WTC11 (cell line): ENCODE measurements at regions not wholly inside any gene's neighbourhood (a gene's known extent, or its start where the extent isn't known, plus 50 kb on each side); places are given as distances from the start of the nearest gene placed in this dataset.

Experiments
- ATAC-seq: fragments of 200-7000 bp; cut with Tn5 transposase; 2 replicates; pipeline ENCODE4 v1.10.0; 2021; ENCODE audit warnings: mild to moderate bottlenecking, moderate library complexity
- CTCF ChIA-PET: fragments of 300-600 bp; sonication (Branson Sonifier 250); formaldehyde crosslinking; loops from one replicate; lab custom pipeline; 2021; ENCODE audit warnings: antibody characterized with exemption; lab: Charles Lee
- POLR2A ChIA-PET: fragments of 350-600 bp; sonication (Branson Sonifier 250); formaldehyde crosslinking; loops from one replicate; lab custom pipeline; 2021; ENCODE audit warnings: antibody characterized with exemption; lab: Charles Lee
- DNase-seq: peaks from one replicate; pipeline ENCODE4 v3.0.0; 2021; ENCODE audit warnings: low spot score
- H3K27ac Mint-ChIP-seq: 2 replicates; pipeline ENCODE4 v1.8.0; 2021; ENCODE audit warnings: mixed read lengths
- H3K27me3 Mint-ChIP-seq: 2 replicates; pipeline ENCODE4 v1.8.0; 2021; ENCODE audit warnings: low read depth, mild to moderate bottlenecking, moderate library complexity, mixed read lengths
- H3K36me3 Mint-ChIP-seq: 2 replicates; pipeline ENCODE4 v1.8.0; 2021; ENCODE audit warnings: mixed read lengths
- H3K4me1 Mint-ChIP-seq: 2 replicates; pipeline ENCODE4 v1.8.0; 2022; ENCODE audit warnings: mixed read lengths
- H3K4me3 Mint-ChIP-seq: 2 replicates; pipeline ENCODE4 v1.8.0; 2021; ENCODE audit warnings: mild to moderate bottlenecking, moderate library complexity, mixed read lengths
- H3K9me3 Mint-ChIP-seq: 2 replicates; pipeline ENCODE4 v1.8.0; 2021; ENCODE audit warnings: mixed read lengths
- ATF1 ChIP-seq: sonication (generic); formaldehyde crosslinking; IDR thresholded peaks from 2 replicates; pipeline ENCODE4 v1.8.1; 2023; ENCODE audit warnings: mild to moderate bottlenecking, moderate library complexity, missing genetic modification reagents
- CBFB ChIP-seq: sonication (generic); formaldehyde crosslinking; IDR thresholded peaks from 2 replicates; pipeline ENCODE4 v1.8.1; 2022; ENCODE audit warnings: mild to moderate bottlenecking, low read depth, missing genetic modification reagents
- CREB1 ChIP-seq: sonication (generic); formaldehyde crosslinking; IDR thresholded peaks from 2 replicates; pipeline ENCODE4 v1.8.0; 2023; ENCODE audit warnings: mild to moderate bottlenecking, missing genetic modification reagents
- CREM ChIP-seq: sonication (generic); formaldehyde crosslinking; IDR thresholded peaks from 2 replicates; pipeline ENCODE4 v1.8.1; 2022; ENCODE audit warnings: mild to moderate bottlenecking, missing genetic modification reagents, moderate library complexity
- FOXK1 ChIP-seq: sonication (generic); formaldehyde crosslinking; IDR thresholded peaks from 2 replicates; pipeline ENCODE4 v1.8.0; 2022; ENCODE audit warnings: mild to moderate bottlenecking, moderate library complexity, missing genetic modification reagents
- HMGA2 ChIP-seq: fragments of 250-450 bp; sonication (Bioruptor Pico); IDR thresholded peaks from 2 replicates; pipeline ENCODE4 v1.4.0; 2021; ENCODE audit warnings: mild to moderate bottlenecking, moderate library complexity
- IRF2 ChIP-seq: sonication (generic); formaldehyde crosslinking; IDR thresholded peaks from 2 replicates; pipeline ENCODE4 v1.8.0; 2022; ENCODE audit warnings: low read depth, missing genetic modification reagents, borderline replicate concordance
- JAZF1 ChIP-seq: fragments of 250-450 bp; sonication (Bioruptor Pico); IDR thresholded peaks from 2 replicates; pipeline ENCODE4 v1.9.0; 2021; ENCODE audit warnings: moderate library complexity, mild to moderate bottlenecking, inconsistent platforms
- NFATC4 ChIP-seq: fragments of 250-450 bp; sonication (Bioruptor Pico); IDR thresholded peaks from 2 replicates; pipeline ENCODE4 v1.9.0; 2021; ENCODE audit warnings: mild to moderate bottlenecking
- NR1H2 ChIP-seq: sonication (generic); formaldehyde crosslinking; IDR thresholded peaks from 2 replicates; pipeline ENCODE4 v1.9.0; 2021; ENCODE audit warnings: mild to moderate bottlenecking, moderate library complexity, missing genetic modification reagents
- NR3C1 ChIP-seq: sonication (generic); formaldehyde crosslinking; conservative IDR thresholded peaks from 2 replicates; pipeline ENCODE4 v1.8.1; 2023; ENCODE audit warnings: low read depth, mild to moderate bottlenecking, missing genetic modification reagents
- PRRX2 ChIP-seq: fragments of 250-450 bp; sonication (Bioruptor Pico); IDR thresholded peaks from 2 replicates; pipeline ENCODE4 v1.8.0; 2021; ENCODE audit warnings: mild to moderate bottlenecking
- SMAD3 ChIP-seq: sonication (generic); formaldehyde crosslinking; IDR thresholded peaks from 2 replicates; pipeline ENCODE4 v1.8.0; 2022; ENCODE audit warnings: missing genetic modification reagents, mild to moderate bottlenecking, borderline replicate concordance
- SOX15 ChIP-seq: fragments of 250-450 bp; sonication (Bioruptor Pico); IDR thresholded peaks from 2 replicates; pipeline ENCODE4 v1.9.0; 2021; ENCODE audit warnings: mild to moderate bottlenecking
- SP1 ChIP-seq: sonication (generic); formaldehyde crosslinking; conservative IDR thresholded peaks from 2 replicates; pipeline ENCODE4 v1.8.1; 2022; ENCODE audit warnings: missing genetic modification reagents
- ZNF219 ChIP-seq: sonication (generic); formaldehyde crosslinking; IDR thresholded peaks from 2 replicates; pipeline ENCODE4 v1.8.0; 2023; ENCODE audit warnings: missing genetic modification reagents, mild to moderate bottlenecking, borderline replicate concordance
- ZNF263 ChIP-seq: sonication (generic); formaldehyde crosslinking; IDR thresholded peaks from 2 replicates; pipeline ENCODE4 v1.8.1; 2022; ENCODE audit warnings: low read depth, mild to moderate bottlenecking, moderate library complexity, missing genetic modification reagents
- ZNF317 ChIP-seq: sonication (generic); formaldehyde crosslinking; IDR thresholded peaks from 2 replicates; pipeline ENCODE4 v1.8.1; 2023; ENCODE audit warnings: low read depth, mild to moderate bottlenecking, moderate library complexity, missing genetic modification reagents, borderline replicate concordance
- TF ChIP-seq, protein P1 (sequence below): sonication (generic); formaldehyde crosslinking; conservative IDR thresholded peaks from 2 replicates; pipeline ENCODE4 v1.8.1; 2022; ENCODE audit warnings: mild to moderate bottlenecking, missing genetic modification reagents
- TF ChIP-seq, protein P2 (sequence below): sonication (generic); formaldehyde crosslinking; IDR thresholded peaks from 2 replicates; pipeline ENCODE4 v1.8.0; 2022; ENCODE audit warnings: mild to moderate bottlenecking, missing genetic modification reagents
- TF ChIP-seq, protein P3 (sequence below): fragments of 250-450 bp; sonication (Bioruptor Pico); IDR thresholded peaks from 2 replicates; pipeline ENCODE4 v1.9.0; 2021; ENCODE audit warnings: mild to moderate bottlenecking, borderline replicate concordance
- TF ChIP-seq, protein P4 (sequence below): sonication (generic); formaldehyde crosslinking; IDR thresholded peaks from 2 replicates; pipeline ENCODE4 v1.8.1; 2023; ENCODE audit warnings: mild to moderate bottlenecking, missing genetic modification reagents, borderline replicate concordance
- TF ChIP-seq, protein P5 (sequence below): sonication (generic); formaldehyde crosslinking; IDR thresholded peaks from 2 replicates; pipeline ENCODE4 v1.8.0; 2023; ENCODE audit warnings: mild to moderate bottlenecking, missing genetic modification reagents

DNA sequence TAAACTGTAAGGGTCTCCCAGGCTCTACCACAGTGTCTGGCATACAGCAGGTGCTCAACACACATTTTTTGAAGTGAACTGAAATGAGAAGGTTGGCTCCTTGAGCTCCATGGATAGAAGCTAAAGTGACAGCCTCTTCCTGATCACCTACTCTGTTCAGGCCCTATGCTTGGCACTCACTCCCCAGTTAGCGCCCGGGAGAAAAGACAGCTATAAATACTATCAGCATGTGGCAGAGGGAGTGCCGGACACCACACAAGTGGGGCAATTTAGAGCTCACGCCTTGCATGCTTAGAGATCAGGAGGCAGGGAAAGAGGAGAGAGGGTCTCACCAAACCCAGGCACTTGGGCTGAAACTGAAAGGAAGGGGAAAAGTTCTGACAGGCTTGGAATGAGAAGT, 195.5 kb downstream of the BUD13 start:
- ATAC-seq (no peak), DNase-seq (no peak)
- H3K9me3 Mint-ChIP-seq: no peaks in the 10 kb centered on the region
- TF ChIP-seq SMAD3 (no peak), PRRX2 (CRISPR knock-in tag) (no peak), FOXK1 (CRISPR knock-in tag) (no peak), SP1 (CRISPR knock-in tag) (no peak), SOX15 (no peak), ZNF317 (CRISPR knock-in tag) (no peak), NFATC4 (CRISPR knock-in tag) (no peak), HMGA2 (CRISPR knock-in tag) (no peak), CREB1 (CRISPR knock-in tag) (no peak), NR1H2 (CRISPR knock-in tag) (no peak), IRF2 (CRISPR knock-in tag) (no peak), NR3C1 (no peak), JAZF1 (CRISPR knock-in tag) (no peak), ATF1 (CRISPR knock-in tag) (no peak)
- TF ChIP-seq, protein P1, sequence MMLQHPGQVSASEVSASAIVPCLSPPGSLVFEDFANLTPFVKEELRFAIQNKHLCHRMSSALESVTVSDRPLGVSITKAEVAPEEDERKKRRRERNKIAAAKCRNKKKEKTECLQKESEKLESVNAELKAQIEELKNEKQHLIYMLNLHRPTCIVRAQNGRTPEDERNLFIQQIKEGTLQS: no peak
- TF ChIP-seq, protein P2, sequence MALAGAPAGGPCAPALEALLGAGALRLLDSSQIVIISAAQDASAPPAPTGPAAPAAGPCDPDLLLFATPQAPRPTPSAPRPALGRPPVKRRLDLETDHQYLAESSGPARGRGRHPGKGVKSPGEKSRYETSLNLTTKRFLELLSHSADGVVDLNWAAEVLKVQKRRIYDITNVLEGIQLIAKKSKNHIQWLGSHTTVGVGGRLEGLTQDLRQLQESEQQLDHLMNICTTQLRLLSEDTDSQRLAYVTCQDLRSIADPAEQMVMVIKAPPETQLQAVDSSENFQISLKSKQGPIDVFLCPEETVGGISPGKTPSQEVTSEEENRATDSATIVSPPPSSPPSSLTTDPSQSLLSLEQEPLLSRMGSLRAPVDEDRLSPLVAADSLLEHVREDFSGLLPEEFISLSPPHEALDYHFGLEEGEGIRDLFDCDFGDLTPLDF: no peak
- TF ChIP-seq, protein P3, sequence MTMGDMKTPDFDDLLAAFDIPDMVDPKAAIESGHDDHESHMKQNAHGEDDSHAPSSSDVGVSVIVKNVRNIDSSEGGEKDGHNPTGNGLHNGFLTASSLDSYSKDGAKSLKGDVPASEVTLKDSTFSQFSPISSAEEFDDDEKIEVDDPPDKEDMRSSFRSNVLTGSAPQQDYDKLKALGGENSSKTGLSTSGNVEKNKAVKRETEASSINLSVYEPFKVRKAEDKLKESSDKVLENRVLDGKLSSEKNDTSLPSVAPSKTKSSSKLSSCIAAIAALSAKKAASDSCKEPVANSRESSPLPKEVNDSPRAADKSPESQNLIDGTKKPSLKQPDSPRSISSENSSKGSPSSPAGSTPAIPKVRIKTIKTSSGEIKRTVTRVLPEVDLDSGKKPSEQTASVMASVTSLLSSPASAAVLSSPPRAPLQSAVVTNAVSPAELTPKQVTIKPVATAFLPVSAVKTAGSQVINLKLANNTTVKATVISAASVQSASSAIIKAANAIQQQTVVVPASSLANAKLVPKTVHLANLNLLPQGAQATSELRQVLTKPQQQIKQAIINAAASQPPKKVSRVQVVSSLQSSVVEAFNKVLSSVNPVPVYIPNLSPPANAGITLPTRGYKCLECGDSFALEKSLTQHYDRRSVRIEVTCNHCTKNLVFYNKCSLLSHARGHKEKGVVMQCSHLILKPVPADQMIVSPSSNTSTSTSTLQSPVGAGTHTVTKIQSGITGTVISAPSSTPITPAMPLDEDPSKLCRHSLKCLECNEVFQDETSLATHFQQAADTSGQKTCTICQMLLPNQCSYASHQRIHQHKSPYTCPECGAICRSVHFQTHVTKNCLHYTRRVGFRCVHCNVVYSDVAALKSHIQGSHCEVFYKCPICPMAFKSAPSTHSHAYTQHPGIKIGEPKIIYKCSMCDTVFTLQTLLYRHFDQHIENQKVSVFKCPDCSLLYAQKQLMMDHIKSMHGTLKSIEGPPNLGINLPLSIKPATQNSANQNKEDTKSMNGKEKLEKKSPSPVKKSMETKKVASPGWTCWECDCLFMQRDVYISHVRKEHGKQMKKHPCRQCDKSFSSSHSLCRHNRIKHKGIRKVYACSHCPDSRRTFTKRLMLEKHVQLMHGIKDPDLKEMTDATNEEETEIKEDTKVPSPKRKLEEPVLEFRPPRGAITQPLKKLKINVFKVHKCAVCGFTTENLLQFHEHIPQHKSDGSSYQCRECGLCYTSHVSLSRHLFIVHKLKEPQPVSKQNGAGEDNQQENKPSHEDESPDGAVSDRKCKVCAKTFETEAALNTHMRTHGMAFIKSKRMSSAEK (CRISPR knock-in tag): no peak
- TF ChIP-seq, protein P4, sequence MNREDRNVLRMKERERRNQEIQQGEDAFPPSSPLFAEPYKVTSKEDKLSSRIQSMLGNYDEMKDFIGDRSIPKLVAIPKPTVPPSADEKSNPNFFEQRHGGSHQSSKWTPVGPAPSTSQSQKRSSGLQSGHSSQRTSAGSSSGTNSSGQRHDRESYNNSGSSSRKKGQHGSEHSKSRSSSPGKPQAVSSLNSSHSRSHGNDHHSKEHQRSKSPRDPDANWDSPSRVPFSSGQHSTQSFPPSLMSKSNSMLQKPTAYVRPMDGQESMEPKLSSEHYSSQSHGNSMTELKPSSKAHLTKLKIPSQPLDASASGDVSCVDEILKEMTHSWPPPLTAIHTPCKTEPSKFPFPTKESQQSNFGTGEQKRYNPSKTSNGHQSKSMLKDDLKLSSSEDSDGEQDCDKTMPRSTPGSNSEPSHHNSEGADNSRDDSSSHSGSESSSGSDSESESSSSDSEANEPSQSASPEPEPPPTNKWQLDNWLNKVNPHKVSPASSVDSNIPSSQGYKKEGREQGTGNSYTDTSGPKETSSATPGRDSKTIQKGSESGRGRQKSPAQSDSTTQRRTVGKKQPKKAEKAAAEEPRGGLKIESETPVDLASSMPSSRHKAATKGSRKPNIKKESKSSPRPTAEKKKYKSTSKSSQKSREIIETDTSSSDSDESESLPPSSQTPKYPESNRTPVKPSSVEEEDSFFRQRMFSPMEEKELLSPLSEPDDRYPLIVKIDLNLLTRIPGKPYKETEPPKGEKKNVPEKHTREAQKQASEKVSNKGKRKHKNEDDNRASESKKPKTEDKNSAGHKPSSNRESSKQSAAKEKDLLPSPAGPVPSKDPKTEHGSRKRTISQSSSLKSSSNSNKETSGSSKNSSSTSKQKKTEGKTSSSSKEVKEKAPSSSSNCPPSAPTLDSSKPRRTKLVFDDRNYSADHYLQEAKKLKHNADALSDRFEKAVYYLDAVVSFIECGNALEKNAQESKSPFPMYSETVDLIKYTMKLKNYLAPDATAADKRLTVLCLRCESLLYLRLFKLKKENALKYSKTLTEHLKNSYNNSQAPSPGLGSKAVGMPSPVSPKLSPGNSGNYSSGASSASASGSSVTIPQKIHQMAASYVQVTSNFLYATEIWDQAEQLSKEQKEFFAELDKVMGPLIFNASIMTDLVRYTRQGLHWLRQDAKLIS (CRISPR knock-in tag): no peak
- POLR2A ChIA-PET: no interaction called here
- no peak overlapping the region for H3K27ac Mint-ChIP-seq
- no peaks in the 10 kb centered on the region for H3K36me3 Mint-ChIP-seq
- no peak overlapping the region for H3K4me3 Mint-ChIP-seq
- peaks cover 29% of the 10 kb centered on the region for H3K4me1 Mint-ChIP-seq
- CTCF ChIA-PET: interaction anchor here (0.7 to 3.4 kb wide), 5 partner anchors 64 to 417 kb away, joined by 3 to 16 read pairs (median 4); no protein-coding TSS in a partner anchor
- peaks cover 60% of the 10 kb centered on the region for H3K27me3 Mint-ChIP-seq

DNA sequence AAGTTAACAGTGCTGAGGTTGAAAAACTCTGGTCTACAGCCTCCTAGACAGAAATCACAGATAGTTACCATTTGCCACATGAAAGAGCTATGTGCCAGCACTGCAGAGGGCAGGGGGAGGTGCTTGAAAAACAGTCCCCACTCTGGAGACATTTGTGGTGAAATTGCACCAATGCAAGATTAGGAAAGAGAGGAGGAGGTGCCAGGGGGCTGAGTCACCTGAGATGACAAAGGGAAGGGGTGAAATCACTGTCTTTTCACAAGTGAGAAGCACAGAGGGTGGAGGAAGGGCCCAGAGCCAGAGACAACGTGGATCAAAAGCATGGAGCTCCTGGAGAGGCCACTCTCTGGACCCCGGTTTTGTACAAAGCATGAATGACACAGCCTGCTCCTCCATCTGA, 196.3 kb downstream of the BUD13 start:
- Mint-ChIP-seq H3K36me3 (no peaks in the 10 kb centered on the region), H3K27ac (no peak overlapping the region), H3K9me3 (no peaks in the 10 kb centered on the region), H3K27me3 (peaks cover 52% of the 10 kb centered on the region), H3K4me3 (no peak overlapping the region), H3K4me1 (peaks cover 22% of the 10 kb centered on the region)
- DNase-seq (no peak), ATAC-seq (no peak)
- POLR2A ChIA-PET: interaction anchor here (0.7 kb wide), 1 partner anchor 54 kb away, joined by 3 read pairs; no protein-coding TSS in a partner anchor
- CTCF ChIA-PET: interaction anchor here (0.8 to 1.4 kb wide), 2 partner anchors 63 to 65 kb away, joined by 3 to 4 read pairs; no protein-coding TSS in a partner anchor
- TF ChIP-seq, protein P5, sequence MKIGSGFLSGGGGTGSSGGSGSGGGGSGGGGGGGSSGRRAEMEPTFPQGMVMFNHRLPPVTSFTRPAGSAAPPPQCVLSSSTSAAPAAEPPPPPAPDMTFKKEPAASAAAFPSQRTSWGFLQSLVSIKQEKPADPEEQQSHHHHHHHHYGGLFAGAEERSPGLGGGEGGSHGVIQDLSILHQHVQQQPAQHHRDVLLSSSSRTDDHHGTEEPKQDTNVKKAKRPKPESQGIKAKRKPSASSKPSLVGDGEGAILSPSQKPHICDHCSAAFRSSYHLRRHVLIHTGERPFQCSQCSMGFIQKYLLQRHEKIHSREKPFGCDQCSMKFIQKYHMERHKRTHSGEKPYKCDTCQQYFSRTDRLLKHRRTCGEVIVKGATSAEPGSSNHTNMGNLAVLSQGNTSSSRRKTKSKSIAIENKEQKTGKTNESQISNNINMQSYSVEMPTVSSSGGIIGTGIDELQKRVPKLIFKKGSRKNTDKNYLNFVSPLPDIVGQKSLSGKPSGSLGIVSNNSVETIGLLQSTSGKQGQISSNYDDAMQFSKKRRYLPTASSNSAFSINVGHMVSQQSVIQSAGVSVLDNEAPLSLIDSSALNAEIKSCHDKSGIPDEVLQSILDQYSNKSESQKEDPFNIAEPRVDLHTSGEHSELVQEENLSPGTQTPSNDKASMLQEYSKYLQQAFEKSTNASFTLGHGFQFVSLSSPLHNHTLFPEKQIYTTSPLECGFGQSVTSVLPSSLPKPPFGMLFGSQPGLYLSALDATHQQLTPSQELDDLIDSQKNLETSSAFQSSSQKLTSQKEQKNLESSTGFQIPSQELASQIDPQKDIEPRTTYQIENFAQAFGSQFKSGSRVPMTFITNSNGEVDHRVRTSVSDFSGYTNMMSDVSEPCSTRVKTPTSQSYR (CRISPR knock-in tag): no peak
- TF ChIP-seq CBFB: no peak
- TF ChIP-seq, protein P2: no peak
- no peak for TF ChIP-seq ZNF219 (CRISPR knock-in tag)
- TF ChIP-seq ZNF263: no peak
- no peak for TF ChIP-seq CREM
- TF ChIP-seq SP1 (CRISPR knock-in tag): no peak
